Stimulated activated CD4-positive, alpha-beta T cell treated with anti-CD3 and anti-CD28 coated beads, Interleukin-1b, Interleukin-23, amount 100 ng/mL, for 48 hours (primary cell): ENCODE measurements at regions not wholly inside any gene's neighbourhood (a gene's known extent, or its start where the extent isn't known, plus 50 kb on each side); places are given as distances from the start of the nearest gene placed in this dataset.
"Not testable (repeated sequence)": the region's sequence is repeated elsewhere in the genome, so short reads cannot be mapped to it uniquely, and the experiment has no call there.

Experiments
- DNase-seq: peaks from one replicate; pipeline ENCODE4 v3.0.0-alpha.2; 2020

- DNase-seq: no peak
Observed at GRCh38 chr14:84065811-84066210, 1464.1 kb upstream of the FLRT2 start.

- DNase-seq: no peak
Observed at GRCh38 chr14:84068288-84068687, 1461.7 kb upstream of the FLRT2 start.

- no peak for DNase-seq
Observed at GRCh38 chr14:84071061-84071460, 1458.9 kb upstream of the FLRT2 start.

GRCh38 chr14:84074626-84075025 is 1455.3 kb upstream of the FLRT2 start:
- DNase-seq: no peak

- no peak for DNase-seq
Observed at GRCh38 chr14:84080944-84081343, 1449.0 kb upstream of the FLRT2 start.

GRCh38 chr14:84084056-84084630 is 1445.8 kb upstream of the FLRT2 start:
- DNase-seq: no peak

GRCh38 chr14:84085493-84085892 is 1444.5 kb upstream of the FLRT2 start:
- DNase-seq: no peak

- no peak for DNase-seq
Observed at GRCh38 chr14:84086714-84087113, 1443.2 kb upstream of the FLRT2 start.

GRCh38 chr14:84087986-84088531 is 1441.9 kb upstream of the FLRT2 start:
- no peak for DNase-seq

- DNase-seq: no peak
Observed at GRCh38 chr14:84090837-84091236, 1439.1 kb upstream of the FLRT2 start.

GRCh38 chr14:84095681-84096080 is 1434.3 kb upstream of the FLRT2 start:
- no peak for DNase-seq

- no peak for DNase-seq
Observed at GRCh38 chr14:84098261-84098660, 1431.7 kb upstream of the FLRT2 start.

GRCh38 chr14:84099560-84099959 is 1430.4 kb upstream of the FLRT2 start:
- not testable (repeated sequence) for DNase-seq

GRCh38 chr14:84107835-84108343 is 1422.1 kb upstream of the FLRT2 start:
- no peak for DNase-seq

GRCh38 chr14:84108746-84109457 is 1421.0 kb upstream of the FLRT2 start:
- DNase-seq: no peak

- DNase-seq: no peak
Observed at GRCh38 chr14:84112589-84112988, 1417.4 kb upstream of the FLRT2 start.

GRCh38 chr14:84125676-84126075 is 1404.3 kb upstream of the FLRT2 start:
- no peak for DNase-seq

- no peak for DNase-seq
Observed at GRCh38 chr14:84127495-84127894, 1402.4 kb upstream of the FLRT2 start.

- DNase-seq: no peak
Observed at GRCh38 chr14:84128050-84128449, 1401.9 kb upstream of the FLRT2 start.

- no peak for DNase-seq
Observed at GRCh38 chr14:84129007-84129406, 1400.9 kb upstream of the FLRT2 start.

GRCh38 chr14:84129941-84130340 is 1400.0 kb upstream of the FLRT2 start:
- DNase-seq: no peak

- DNase-seq: no peak
Observed at GRCh38 chr14:84131924-84132323, 1398.0 kb upstream of the FLRT2 start.

GRCh38 chr14:84144166-84144565 is 1385.8 kb upstream of the FLRT2 start:
- DNase-seq: no peak

GRCh38 chr14:84152452-84152851 is 1377.5 kb upstream of the FLRT2 start:
- DNase-seq: no peak
